Non-pigmented ciliary epithelial cell (primary cell): ENCODE measurements at regions not wholly inside any gene's neighbourhood (a gene's known extent, or its start where the extent isn't known, plus 50 kb on each side); places are given as distances from the start of the nearest gene placed in this dataset.
A peak's percentile ranks its signal among the peaks of the same experiment; 100 is the strongest.
"Not testable (repeated sequence)": the region's sequence is repeated elsewhere in the genome, so short reads cannot be mapped to it uniquely, and the experiment has no call there.

ENCODE experiments used
- DNase-seq: peaks from one replicate; pipeline ENCODE4 v3.0.0-alpha.2; 2010; ENCODE audit warnings: low read depth

DNA sequence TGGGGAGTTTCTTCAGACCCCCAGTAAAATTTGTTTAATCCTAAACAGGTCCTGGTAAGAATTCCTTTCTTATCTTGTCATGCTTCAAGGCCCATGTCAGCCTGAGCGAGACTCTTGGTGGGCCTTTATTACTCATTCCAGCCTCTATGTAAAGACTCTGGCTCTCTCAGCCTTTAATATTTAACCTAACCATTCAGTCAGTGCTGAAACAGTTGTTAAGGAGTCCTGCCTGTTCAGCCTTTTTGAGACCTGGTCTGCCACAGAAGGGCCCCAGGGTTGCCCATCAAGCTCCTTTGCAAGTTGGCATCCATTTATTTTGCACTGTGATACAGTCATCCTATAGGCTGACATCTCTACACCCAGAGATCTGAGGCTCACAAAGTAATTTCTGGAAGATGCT, 107.7 kb upstream of the VANGL1 start:
- no peak for DNase-seq

DNA sequence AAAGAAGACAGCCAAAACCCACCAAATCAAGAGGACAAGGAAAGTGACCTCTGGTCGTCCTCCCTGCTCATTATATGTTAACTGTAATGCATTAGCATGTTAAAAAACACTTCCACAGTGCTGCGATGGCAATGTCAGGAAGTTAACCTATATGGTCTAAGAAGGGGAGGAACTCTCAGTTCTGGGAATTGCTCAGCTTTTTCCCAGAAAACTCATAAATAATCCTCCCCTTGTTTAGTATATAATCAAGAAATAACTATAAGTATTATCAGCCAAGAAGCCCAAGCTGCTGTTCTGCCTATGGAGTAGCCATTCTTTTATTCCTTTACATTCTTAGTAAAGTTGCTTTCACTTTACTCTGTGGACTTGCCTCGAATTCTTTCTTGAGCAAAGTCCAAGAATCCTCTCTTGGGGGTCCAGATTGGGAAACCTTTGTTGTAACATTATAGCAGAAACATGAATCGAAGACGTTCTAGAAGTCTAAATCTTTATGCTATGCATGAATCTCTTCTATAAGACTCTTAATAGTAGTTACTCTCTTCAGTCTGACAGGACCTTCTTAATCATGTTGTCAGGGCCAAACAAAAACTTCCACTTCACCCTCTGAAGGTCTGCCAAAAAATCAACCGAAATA, 110.0 kb upstream of the VANGL1 start:
- DNase-seq = no peak

DNA sequence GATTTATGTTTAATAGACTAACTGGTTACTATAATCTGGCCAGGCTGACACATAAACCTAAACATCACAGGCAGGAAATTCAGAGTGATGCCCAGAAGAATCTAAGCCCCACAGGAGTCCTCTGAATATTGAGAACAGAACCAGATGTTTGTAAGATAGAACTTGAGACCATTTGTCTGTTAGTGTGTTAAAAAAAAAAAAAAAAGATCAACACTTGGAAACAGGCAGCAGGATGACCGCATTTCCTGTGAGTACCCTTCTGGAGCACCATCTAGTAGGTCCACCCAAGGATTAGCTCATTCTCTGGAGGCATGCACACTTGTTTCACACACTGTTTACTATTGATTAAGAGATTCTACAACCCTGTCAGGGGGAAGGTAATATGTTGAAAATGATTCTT, 111.4 kb upstream of the VANGL1 start:
- no peak for DNase-seq

DNA sequence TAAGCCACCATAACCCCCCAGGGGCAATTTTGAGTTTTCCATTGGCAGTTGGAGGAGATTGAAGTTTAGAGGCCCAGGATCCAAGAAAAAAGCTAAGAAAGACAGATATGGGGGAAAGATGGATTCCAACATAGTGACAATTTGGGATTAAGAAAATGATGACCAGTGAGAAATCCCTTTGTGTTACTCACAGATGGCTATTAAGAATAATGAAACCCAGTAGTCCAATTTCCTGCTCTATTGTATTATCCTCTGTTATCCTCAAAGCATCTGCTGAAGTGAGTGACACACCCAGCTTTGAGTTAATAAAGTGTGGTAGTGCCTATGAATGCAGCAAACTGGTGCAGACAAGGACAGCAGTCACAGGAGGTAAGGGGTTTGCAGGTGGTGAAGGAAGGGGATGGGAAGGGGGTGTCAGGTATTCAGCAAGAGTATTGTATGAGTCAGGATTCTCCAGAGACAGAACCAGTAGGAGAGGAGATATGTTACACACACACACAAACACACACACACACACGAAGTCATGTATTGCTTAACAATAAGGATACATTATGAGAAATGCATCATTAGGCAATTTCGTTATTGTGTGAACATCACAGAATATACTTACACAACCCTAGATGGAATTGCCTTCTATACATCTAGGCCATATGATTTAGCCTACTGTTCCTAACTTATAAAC, 112.4 kb upstream of the VANGL1 start:
- no peak for DNase-seq

DNA sequence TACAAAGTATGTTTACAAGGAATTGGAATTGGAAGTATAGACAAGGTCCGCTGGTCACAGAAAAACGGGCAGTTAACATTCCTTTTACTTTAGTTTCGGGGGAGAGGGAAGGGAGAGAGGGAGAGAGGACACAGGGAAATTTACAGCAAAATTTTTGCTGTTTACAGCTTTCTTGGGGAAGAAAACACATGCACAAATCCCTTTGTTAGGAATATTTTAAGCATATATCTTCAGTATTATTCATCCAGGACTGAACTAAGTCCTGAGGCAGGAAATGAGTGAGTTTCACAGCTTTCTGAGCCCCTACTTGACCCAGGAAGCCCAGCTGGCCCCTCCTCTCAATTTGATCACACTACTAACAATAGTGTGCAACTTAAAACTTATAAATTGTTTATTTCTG, 113.4 kb upstream of the VANGL1 start:
- DNase-seq = not testable (repeated sequence)

DNA sequence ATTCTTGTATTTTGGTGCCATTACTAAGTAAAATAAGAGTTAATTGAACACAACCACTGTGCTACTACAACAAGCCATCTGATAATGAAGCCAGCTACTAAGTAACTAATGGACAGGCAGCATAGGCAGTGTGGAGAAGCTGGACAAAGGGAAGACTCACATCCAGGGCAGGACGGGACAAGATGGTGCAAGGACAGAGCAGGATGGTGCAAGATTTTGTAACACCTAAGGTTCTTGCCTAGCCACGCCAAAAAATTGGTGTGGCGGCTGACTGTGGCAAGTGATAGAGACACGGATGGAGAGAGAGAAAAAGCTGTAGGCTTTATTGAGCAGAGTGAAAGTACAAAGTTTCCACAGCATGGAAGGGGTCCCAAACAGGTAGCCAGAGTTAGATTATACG, 114.0 kb upstream of the VANGL1 start:
- DNase-seq = no peak

DNA sequence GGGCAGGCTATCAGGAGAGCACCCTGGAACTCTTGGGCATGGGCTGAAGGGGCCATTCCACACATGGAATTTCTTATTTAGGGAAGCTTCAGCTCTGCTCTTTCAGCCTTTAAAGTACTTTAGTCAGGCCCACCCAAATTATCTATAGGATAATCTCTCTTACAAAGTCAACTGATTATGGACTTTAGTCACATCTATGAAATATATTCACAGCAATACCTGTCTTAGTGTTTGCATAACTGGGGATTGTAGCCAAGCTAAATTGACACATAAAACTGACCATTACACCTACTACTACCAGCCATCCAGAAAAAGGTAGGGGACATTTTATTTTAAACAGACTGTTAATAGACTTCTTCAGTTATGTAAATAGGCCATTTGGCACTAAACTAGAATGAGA, 114.9 kb upstream of the VANGL1 start:
- no peak for DNase-seq

DNA sequence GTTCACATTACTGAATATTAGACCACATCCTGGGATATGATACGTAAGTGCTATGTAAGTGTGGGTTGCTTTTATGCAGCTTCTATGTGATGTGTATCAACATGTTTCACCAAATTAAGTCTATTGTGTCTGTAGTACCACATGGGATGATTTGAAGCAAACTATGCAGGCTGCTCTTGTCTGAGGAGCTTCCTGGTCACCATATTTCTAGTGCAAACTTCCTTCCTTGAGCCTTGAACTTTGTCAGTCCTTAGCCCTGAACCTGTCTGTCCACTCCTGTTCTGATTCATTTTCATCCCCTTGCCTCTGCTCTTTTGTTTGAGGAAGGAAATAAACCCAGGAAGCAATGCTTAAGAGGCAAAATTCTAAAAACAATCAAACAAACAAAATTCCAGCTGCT, 117.5 kb upstream of the VANGL1 start:
- no peak for DNase-seq

DNA sequence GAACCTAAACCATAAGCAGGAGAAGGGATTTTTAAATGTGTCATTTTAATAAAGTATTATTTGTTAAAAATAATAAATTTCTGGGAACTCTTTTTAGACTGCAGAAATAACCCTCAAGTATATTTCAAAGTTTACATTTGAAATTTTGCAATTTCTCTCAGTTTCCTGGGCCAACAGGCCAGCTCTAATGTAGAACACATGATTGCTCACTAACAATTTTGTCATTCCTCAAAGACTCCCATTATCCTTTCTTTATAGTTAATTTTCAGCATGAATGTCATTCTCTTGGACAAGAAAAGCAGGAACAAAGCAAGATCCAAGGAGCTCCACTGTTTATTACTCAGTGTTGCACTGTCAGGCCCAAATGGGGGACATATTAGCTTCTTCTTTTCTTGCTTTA, 119.4 kb upstream of the VANGL1 start:
- no peak for DNase-seq

DNA sequence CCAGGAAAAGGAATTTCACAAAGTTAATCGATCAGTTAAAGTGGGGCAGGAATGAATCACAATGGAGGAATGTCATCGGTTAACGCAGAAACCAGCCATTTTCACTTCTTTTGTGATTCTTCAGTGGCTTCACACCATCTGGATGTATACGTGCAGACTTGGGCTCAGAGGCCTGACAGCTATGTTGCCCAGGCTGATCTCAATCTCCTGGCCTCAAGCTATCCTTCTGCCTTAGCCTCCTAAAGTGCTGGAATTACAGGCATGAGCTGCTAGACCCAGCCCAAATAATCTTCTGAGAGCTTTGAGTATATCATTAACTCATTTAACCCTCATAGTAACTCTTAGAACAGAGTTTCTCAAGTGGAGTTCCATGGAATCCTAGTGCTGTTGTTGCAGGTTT, 126.5 kb upstream of the VANGL1 start:
- no peak for DNase-seq

DNA sequence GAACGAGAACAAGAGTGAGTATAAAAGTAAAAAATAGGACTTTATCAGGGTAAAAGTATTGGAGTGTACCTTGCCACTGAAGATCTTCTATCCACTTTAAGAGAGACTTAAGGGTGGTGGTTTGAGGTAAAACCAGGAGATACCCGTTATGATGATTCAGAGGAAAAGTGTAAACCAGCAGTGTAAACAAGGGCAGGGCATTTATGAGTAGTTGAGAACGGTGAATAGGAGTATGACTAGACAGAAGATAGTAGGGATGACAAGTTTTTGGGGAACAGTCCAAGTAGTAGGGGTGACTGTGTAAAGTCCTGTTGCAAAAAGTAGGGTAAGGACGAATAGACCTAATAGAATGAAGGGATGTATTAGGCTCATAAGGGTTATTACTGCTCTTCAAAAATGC, 131.5 kb upstream of the VANGL1 start:
- not testable (repeated sequence) for DNase-seq

DNA sequence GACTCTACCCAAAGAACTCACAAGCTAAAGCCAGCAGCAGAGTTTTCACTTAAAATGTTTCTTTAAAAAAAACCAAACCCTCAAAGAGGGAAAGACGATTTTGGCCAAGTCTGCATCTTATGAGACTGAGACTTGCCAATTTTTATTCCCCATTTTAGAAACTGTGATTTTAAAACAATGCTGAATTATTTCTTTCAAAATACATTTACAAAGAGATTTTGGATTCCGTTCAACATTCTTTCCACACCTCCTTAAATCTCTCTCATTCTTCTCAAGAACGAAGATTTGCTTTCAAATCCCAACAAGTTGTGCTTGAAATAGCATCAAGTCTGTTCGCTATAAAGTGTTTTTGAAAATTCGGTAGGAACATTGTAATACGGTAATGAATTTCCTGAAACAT, 133.9 kb upstream of the VANGL1 start:
- no peak for DNase-seq

DNA sequence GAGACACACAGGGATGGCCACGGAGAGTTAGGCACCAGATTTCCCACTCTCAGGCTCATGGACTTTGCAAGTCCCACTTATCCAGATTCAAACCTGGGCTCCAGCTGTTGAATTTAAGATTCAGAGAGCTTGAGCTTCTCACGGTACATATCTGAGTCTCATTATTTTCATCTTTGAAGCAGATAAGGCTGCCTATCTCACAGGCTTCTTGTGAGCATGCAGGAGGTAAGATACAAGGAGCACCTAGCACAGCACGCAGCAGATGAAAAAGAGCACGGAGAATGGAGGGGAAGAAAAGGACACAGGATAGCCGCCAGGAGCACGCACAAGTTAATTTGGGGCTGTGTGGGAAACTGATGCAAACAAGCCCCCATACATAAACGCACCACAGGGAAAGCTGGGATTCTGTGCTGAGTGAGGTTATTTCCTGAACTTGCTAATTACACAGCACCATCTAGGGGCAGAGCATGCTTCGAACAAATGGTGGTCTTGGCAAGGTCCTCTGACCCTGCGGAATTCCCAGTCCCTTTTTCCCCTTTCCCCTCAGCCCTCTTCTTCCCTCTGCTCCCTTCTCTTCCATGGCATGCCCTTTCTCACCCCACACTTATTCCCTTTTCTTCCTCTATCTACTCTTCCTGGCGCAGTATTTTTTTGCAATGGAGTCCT, 134.7 kb upstream of the VANGL1 start:
- no peak for DNase-seq

DNA sequence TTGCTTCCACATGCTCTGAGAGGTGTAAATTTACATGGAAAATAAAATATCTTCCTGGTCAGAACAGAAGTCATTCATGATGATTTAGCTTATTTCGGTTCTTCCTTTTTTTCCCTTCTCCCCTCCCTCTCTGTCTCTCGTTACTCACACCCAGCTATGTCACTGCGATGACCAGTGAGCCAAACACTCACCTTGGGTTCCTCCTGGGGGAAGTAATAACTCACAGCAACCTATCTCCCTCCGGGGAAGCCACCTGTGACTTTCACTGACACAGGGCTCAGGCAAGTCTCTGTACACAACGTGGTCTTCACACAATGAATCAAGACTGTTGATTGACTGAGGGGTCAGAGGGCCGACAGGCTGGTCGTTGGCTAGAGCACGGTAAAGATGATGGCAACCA, 135.3 kb upstream of the VANGL1 start:
- DNase-seq = no peak

DNA sequence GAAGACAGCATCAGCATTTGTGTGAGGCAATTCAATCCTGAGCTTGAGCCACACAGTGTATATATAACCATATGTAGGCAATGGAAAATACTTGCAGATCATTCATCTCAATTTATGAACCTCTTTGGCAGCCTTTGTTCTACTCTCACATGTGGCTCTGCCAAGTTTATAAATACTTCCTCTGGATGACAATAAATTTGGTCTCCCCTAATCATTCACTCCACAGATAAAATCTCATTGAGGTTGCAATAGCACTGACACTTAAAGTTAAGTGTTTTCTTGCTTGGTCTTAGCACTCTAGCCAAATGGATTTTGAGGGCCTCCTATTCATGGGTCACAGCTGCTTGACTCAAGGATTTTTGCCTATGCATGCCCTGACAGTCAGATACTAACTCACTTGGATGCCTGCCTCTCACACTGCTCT, 136.6 kb upstream of the VANGL1 start:
- DNase-seq = no peak

DNA sequence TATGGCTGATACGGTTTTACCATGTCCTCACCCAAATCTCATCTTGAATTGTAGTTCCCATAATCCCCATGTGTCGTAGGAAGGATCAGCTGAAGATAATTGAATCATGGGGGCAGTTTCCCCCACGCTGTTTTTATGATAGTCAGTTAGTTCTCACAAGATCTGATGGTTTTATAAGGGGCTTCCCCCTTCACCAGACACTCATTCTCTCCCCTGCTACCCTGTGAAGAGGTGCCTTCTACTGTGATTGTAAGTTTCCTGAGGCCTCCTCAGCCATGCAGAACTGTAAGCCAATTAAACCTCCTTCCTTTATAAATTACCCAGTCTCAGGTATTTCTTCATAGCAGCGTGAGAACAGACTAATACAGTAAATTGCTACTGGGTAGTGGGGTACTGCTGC, 139.6 kb upstream of the VANGL1 start:
- not testable (repeated sequence) for DNase-seq

DNA sequence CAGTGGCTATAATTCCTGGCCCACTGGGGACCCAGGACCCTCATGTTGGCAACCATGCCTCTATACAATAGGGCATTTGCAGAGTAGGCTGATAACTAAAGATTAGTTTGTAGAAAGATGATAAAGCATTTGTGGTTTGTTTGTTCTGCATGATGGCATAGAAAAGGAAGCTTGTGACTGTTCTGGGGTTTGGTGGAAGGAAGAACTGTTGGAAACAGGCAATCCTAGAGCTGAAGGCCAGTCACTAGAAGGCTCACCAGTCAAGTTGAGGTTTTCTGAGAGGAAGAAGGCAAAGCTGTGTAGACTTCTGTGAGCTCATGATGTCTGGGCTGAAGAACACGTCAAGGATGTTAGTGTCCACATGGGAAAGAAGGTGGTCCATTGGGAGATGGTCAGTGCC, 140.3 kb upstream of the VANGL1 start:
- DNase-seq = no peak

DNA sequence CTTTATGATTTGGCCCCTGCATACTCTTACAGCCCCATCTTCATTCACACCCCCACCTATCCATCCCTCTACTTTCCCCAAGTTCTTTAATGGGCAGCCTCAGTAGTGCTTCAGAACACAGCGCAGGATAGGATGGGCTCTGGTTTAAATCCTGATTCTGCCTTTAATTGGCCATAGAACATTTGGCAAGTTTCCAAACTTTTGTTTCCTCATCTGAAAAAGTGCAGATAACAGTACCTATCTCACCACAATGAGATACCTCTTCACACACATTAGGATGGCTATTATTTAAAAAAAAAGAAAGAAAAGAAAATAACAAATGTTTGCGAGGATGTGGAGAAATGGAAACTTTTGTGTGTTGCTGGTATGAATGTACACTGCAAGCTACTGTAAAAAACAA, 142.5 kb upstream of the VANGL1 start:
- DNase-seq = no peak

DNA sequence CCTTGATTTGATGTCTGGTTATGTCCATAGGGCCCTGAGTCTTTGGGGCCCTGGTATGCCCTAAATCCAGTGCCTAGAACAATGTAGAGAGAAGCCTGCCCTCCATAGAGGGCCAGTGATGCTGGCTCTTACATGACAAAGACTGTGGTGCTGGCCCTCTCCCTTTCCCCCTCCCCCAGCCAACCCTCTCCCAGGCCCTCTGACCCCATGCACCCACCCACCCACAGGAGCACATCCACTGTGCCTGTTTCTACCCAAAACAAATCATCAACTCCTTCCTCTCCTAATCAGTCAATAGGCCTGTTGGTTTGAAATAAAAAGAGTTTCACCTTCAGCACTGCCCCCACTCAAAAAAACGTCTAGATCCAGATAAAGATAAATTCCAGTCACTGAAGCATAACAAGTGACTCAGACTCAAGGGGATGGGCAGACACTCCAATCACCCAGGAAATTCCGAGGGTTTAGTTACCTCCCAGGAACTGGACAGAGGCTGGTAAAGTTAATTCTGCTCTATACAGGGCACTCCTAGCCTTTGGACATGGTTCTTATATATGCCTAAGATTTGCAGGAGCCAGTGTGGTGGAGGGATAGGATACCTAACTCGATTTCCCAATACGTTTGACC, 144.8 kb upstream of the VANGL1 start:
- peak; percentile 46 for DNase-seq

DNA sequence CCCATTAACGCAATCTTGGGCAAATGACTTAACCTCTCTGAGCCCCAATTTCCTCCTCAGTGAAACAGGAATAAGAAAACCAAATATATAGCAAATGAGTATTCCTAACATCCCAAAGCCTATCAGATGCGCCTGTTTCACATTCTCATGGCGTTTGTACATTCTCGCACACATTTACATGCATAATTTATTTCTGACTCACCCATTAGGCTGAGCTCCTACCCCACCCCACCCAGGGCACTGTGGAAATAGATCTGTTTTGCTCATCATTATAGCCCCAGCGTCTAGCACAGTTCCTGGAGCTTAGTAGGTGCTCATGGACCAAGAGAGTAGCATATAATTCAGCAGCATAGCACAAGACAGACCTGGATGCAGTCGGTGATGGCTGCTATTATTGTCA, 146.1 kb upstream of the VANGL1 start:
- DNase-seq = peak; percentile 36

DNA sequence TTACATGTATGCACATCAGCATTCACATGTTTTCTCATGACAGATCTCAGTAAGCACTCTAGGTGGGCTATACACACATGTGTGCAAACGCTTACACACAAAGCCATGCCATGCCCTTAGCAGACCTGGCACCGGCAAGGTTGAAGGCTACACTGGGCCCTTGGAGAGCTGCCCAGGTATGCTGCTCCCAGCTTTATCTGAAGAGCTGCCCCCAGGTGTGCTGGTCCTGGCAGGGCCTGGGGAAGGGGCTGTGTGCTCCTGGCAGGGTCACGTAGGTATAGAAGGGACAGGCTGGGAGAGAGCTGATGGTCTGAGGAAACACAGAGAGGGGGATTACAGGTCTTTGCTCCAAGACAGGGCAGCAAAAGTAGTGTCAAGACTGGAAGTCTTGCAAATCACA, 146.7 kb upstream of the VANGL1 start:
- no peak for DNase-seq

DNA sequence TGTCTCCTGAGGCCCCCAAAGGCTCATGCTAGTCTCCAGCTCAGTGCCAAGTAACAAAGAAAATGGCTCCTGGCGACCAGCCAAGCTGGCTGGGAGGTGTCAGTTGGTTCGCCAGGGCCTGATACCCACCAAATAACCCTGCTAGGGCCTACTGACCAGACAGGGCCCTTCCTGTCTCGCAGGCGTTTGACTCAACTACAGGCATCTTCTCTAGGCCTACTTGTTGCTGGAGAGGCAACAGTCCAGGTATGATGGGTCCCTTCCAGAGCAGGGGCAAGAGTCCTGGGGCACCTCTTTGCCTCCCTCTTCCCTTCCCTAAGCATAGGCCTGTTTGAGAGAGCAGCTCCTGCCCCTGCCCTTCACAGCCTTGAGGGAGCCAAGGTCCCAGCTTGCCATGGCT, 147.9 kb upstream of the VANGL1 start:
- DNase-seq = no peak

DNA sequence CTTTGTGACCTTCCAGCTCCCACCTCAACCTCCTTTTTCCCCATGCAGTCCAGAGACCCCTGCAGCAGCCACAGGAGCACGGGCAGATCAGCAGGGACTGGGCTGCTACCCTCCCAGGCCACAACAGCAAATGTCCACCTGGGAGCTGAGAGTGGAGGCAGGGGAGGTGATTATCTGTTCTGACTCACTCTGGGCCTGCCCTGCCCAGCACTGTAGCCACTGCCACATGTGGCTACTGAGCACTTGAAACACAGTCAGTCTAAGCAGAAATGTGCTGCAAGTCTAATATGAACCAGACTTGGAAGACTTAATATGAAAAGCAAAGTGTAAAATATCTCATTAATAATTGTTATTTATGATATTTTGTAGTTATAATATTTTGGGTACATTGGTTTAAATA, 148.9 kb upstream of the VANGL1 start:
- no peak for DNase-seq
